NCI-H2227 treated with DMSO at 0.1 percent for 48 hours (cell line): ENCODE measurements at regions not wholly inside any gene's neighbourhood (a gene's known extent, or its start where the extent isn't known, plus 50 kb on each side); places are given as distances from the start of the nearest gene placed in this dataset.
"Not testable (repeated sequence)": the region's sequence is repeated elsewhere in the genome, so short reads cannot be mapped to it uniquely, and the experiment has no call there.

Source experiments
- DNase-seq: peaks from one replicate; lab custom pipeline; 2025; lab: John Stamatoyannopoulos, UW

DNA sequence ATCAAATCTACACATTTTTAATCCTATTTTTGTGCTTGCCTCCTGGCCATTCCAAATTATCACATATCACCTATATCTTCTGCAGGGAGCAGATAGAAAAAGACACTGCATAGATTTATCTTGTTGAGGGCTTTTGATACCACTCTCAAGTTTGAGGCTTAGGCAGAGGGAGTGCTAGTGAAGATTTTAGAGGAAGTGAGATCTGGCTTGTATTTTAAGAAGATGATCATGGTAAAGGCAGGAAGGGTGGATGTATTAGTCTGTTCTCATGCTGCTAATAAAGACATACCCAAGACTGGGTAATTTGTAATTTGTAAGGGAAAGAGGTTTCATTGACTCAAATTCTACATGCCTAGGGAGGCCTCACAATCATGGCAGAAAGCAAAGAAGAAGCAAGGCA, 220.9 kb upstream of the TUT7 start:
- no peak for DNase-seq

DNA sequence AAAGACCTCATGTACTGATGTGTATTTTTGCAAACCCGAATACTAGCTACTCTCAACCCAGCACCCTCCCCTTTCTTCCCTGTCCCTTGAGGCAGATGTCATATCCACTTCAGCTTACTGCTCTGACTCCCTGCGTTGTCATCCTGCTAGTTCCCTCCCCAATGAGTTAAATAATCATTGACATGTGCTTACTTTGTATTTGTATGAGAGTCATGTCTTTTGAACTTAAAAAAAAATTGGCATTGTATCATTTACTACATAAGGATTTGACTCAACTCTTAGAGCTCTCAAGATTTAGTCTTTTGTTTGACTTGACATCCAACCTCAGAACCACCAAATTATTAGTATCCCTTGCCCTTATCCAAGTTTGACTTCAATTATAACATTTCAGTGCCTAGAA, 219.7 kb upstream of the TUT7 start:
- DNase-seq: no peak

DNA sequence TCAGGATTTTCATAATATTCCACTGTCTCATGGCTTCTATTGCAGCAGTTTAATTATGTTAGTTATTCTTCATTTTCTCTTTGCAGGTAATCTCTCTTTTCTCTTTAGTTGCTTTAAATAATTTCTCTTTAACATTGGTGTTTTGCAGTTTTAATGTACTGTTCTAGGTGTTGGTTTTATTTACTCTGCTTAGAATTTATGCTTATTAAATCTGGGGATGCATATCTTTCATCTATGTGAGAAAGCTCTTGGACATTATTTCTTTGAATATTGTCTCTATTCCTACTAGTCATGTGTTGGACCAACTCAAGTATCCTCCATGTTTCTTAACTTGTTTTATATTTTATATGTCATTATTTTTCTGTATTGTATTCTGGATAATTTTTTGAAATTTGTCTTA, 218.7 kb upstream of the TUT7 start:
- no peak for DNase-seq

DNA sequence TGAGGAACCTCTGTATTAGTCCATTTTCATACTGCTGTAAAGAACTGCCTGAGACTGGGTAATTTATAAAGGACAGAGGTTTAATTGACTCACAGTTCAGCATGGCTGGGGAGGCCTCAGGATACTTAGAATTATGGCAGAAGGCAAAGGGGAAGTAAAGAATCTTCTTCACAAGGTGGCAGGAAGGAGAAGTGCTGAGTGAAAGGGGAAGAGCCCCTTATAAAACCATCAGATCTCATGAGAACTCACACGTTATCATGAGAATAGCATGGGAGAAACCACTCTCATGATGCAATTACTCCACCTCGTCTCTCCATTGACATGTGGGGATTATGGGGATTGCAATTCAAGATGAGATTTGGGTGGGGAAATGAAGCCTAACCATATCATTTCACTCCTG, 211.4 kb upstream of the TUT7 start:
- not testable (repeated sequence) for DNase-seq

DNA sequence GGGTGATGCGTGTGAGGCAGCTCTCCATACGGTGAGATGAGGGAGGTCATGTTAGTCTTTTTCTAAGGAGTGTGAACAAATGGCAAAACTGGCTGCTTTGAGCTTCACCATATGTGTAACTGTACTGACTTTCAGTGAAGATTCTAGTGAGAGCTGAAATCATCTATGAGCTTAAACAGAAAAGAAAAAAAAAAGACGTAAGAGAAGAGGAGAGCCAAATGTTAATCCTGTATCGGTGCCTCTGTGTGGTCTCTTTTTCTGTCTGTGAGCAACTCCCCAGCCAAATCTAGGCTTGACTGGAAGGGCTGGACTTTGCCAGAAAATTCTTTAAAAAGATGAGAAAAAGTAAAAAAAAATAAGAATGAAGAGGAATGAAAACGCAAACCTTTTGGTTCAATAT, 209.7 kb upstream of the TUT7 start:
- DNase-seq: no peak

DNA sequence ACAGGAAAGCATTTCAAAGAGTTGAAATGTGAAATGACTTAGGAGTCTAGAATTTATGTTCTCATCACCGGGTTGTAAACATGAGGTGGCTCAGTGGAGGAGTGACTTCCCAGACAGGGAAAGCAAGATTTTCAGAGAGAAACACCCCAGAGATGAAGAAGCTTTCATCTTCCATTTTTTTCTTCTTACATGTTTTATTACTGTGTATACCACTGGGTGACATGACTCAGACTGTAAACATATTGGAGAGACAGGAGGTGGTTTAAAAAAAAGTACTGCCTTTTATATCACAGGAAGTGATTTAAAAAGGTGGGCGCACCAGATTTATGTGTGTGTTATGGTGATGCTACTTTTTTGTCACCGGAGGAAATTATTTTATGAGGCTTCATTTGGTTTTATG, 209.1 kb upstream of the TUT7 start:
- DNase-seq: no peak

DNA sequence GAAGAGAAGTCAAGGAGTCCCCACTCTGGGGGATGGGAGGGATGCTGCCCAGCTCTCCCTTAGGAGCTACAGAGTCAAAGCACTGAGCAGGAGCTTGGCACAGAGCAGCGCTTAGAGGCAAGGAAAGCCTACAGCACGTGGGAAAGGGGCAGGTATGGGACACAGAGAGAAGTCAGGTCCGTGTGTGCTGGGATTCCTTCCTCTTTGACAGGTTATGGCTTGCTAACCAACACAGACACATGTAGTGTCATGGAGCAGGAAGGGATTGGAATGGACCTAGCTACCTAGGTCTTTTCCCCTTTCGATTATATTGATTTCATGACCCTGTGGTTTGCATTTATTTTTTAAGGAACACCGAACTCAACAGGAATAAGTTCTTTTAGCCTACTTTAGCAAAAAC, 208.5 kb upstream of the TUT7 start:
- DNase-seq: no peak

DNA sequence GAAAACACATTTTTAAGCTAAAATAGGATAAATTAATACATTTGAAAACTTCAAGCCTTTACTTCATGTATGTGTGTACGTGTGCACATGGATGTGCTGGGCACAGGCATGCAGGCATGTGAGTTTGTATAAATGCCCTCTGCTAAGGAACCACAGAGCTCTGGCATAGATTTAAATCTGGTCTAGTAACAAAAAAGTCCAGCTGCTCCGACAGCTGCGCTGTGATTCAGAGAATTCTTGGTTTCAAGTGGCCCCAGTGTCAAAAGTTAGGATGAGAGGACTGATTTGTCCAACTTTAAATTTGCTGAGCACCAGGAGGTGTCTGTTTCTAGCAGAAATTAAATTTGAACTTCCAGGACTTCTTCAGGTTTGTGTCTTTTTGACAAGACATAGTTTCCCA, 203.7 kb upstream of the TUT7 start:
- no peak for DNase-seq

DNA sequence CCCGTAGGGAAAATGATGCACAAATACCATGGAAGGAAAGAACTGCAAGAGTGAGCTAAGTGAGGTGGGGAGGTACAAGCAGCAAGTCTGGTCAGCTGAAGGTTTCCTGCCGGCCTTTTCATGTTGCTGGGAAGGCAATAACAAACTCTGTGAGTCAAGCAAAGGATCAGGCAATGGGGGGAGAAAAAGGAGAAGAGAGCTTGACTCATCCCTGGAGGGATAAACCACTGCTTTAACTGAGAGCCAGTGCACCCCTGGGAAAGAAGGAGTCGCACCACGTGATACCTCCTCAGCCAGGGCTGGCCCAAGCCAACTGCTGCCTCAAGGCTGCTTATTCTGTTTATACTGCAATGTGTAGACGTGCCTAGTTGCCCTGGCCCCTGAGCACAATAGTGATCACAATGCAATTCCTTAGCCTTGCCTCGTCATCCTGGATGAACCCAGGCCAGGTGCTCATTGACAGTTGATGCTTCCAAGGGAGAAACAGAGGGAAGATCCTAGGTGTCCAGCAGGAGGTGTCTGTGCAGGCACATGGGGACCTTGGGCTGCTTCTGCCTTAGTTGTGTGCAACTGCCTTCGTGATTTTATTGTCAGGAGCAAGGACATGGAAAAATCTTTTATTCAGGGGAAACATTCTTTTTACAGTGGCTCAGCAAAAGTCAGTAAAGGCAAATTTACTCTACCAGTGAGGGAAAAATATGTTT, 203.0 kb upstream of the TUT7 start:
- no peak for DNase-seq

DNA sequence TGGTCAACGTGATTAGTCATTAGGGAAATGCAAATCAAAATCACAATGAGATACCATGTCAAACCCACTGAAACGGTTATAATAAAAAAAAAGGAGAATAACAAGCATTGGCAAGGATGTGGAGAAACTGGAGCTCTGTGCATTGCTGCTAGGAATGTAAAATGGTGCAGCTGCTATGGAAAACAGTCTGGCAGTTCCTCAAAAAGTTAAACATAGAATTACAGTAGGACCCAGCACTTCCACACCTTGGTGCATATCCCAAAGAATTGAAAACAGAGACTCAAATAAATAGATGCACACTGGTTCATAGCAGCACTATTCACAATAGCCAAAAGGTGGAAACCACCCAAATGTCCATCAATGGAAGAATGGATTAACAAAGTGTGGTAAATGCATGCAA, 201.5 kb upstream of the TUT7 start:
- DNase-seq: no peak

DNA sequence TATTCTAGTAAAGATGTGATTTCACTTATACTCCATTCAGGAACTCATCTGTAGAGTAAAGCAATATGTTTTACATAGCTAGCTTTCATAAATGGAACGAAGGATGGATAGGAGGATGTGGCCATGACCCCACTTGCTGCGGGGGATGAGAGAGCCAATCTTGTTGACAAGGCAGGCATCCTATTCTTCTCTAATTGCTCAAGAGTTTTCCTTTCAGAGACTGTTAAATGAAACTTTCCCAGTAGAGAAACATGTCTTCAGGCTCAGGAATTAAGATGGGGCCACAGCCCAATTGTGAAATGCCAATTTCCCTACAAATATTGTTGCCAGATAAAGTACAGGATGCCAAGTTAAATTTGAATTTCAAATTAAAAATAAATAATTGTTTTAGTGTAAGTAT, 196.2 kb upstream of the TUT7 start:
- no peak for DNase-seq

DNA sequence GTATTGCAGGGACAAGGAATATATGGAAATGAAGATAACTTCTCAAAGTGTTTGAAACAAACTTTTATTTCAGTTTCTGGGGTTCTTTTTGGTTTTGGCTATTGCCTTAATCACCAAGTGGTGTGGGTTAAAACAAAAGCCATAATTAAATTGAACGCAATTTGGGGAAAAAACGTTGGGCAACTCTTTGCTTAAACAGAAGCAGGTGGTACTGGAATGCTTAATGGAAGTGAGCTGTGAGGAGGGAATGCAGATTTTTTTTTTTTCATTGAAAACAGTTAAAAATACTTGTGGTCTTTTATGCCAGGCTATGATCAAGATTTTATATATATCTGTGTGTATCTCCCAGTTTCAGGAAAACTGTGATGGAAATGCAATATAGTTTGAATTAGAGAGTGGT, 195.7 kb upstream of the TUT7 start:
- DNase-seq: no peak

DNA sequence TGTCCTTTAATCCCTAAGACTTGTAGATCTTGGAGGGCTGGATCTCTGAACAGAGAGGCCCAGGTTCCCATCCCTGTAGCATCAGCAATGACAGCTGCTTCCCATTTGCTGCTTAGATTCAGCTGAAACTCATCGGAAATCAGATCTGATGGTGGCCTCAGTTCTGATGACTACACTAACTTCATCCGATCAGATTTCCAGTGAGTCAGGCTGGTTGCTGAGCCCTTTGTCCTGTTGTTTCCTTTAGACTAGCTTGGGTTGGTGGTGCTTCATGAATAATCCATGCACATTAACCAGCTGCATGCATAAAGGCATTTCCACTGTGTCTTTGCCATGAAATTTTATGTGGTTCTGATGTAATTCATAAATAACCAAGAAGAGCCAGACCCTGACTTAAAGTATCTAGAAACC, 195.2 kb upstream of the TUT7 start:
- no peak for DNase-seq

DNA sequence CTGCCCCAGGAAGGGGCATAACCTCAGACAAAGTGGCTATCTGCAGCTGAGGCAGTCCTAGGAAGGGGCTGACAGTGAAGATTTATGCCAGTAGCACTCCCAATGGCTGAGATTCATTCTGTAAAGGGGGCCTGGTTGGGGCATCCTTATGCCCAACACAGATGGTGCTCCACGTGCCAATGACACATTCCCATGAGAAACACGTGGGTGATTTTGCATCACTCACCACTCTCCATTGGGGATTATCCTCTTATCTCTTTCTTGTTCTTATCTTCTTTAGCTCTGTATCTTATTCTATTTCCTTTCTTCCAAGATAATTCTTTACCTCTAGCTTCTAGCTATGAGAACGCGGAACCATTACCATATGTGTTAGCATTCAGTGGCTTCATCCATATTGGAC, 194.0 kb upstream of the TUT7 start:
- DNase-seq: no peak

DNA sequence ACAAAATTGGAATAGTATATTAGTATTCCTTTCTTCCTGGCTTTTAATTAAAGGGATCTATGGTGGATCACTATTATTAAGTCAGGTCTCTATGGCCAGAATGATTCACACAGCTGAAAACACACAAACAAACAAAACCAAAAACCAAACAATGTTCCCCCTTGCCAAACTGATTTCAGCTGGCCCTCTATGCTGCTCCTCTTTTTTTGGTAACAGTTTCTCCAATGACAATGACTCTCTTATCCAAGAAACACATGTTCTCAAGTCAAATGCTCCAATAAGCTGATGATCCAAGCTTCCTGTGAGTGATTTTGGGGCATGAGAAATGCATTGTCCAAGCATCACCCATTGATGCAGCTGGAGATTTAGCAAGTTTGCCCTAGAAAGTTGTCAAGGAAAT, 193.4 kb upstream of the TUT7 start:
- no peak for DNase-seq

DNA sequence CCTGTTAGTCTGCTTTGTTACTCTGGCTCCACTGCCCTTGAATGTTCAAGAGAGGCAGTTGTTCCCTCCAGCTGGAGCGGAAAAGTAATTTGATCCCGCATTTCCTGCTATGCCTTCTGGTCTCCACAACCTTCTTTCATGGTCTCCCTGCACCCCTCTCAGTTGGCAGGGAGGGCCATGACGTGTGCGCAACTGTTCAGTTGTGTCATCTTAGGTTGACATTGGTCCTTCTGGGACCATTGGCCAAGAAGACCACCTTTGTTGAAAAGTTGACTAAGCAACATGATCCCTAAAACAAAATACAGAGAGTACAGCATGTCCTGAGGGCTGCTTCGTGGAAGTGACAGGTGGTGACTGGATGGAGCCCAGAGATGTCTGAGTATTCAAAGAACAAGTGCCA, 192.5 kb upstream of the TUT7 start:
- no peak for DNase-seq

DNA sequence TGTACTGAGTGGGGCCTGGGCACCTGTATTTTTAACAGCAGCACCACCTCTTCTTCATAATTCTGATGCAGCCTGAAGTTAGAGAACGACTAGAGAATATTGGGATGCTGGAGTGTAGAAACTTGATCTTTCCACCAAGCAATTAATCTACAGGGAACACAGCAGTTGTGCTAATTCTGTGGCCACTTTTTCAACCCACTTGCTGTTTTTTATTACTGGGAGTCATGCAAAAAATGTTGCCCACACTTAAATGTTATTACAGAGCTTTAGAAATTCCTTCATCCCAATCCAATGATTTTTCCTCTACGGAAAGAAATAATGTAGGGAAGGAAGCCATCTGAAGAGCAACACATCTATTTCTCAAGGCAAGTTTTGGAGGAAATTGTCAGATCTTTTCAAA, 190.9 kb upstream of the TUT7 start:
- DNase-seq: no peak

DNA sequence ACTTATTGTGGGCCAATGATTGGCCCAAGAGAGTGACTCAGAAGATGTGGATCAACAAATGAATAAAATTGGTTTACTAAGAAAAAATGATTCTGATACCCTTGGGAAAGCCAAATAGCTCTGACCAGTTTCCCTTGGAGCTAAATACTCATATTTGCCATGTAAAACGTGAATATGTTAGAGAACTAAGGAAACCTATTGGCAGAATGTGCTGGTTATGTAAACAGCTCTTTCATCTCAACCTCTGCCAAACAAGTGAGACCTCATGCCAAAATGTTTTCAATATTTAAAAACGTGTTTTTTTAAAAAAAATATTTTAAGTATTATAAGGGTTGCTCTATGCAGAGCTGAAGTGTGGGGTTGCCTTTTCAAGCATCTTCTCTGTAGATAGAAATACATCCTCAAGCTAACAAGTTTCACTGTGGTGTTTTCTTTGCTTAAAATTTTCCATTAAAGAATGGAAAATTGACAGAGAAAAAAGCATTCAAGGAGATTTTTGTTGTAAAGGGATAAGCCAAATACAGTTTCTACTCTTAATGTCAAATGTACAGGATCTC, 186.9 kb upstream of the TUT7 start:
- no peak for DNase-seq

DNA sequence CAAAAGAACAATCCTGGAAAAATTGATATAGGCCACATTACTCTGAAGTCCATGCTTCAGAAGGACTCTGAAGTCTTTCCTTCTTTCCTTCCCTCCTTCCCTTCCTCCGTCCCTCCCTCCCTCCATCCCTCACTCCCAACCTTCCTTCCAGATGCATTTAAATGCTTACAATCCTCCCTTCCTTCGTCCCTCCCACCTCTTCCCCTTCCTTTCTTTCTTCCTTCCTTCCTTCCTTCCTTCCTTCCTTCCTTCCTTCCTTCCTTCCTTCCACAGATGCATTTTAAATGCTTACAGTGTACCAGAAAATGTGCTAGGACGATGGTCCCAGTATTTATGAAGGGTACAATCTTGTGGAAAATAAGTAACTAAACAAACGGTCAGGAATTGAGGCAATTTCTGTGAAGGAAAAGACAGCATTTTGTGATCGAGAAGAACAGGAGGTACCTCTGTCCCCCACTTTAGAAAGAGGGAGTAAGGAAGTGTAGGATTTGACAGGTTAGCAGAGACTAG, 181.3 kb upstream of the TUT7 start:
- DNase-seq: no peak

DNA sequence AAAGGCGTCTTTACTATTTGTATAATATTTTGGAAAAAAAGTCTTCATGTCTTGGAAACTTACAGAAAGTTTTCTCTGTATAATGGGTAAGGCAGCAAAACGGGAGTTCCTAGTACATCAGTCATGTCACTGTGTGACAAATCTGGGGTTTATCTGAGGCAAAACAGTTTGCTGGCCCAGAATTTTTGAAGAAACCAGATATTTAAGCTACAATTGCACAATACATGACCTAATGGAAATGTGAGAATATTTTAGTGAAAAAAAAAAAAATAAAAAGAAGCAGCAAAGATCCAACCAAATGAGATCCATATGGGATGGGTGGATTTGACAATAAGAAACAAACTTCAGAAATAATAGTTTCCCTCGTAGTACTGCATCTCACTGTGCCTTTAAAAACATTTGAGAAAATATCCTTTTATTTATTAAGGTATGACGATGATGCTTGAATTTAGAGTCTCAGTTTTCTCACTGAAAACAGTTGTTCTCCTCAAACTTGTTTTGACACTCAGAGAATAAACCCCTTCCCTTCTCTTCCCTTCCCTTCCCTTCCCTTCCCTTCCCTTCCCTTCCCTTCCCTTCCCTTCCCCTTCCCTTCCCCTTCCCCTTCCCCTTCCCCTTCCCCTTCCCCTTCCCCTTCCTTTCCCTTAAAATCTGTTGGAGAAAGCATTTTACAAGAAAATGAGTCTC, 180.5 kb upstream of the TUT7 start:
- DNase-seq: no peak

DNA sequence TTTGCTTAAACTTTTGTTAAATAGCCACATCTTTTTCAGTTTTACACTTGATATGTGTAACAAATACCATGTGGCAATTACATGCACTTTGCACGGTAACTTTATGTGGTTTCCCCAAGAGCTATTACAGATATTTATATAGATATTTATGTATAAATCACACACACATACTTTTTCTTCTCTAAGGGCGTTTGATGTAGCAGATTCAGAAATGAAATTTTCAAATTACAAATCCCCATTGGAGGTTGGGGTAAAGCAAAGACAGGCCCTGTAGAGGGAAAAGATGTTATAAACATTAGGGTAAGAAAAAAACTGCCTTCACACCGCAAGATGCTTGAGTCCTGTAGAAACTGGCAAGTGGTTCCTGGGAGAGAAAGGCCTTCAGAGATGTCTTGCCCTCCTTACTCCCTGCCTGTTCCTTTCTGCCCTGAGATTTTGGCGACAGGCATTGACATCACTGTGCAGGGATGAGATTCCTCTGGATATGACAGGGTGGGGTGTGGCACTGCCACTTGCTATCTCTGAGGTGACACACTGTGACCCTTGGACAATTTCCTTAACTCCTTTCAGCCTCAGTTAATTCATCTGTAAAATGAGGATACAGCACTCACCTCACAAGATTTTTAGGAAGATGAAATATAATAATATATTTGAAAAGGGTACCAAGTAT, 177.9 kb upstream of the TUT7 start:
- no peak for DNase-seq

DNA sequence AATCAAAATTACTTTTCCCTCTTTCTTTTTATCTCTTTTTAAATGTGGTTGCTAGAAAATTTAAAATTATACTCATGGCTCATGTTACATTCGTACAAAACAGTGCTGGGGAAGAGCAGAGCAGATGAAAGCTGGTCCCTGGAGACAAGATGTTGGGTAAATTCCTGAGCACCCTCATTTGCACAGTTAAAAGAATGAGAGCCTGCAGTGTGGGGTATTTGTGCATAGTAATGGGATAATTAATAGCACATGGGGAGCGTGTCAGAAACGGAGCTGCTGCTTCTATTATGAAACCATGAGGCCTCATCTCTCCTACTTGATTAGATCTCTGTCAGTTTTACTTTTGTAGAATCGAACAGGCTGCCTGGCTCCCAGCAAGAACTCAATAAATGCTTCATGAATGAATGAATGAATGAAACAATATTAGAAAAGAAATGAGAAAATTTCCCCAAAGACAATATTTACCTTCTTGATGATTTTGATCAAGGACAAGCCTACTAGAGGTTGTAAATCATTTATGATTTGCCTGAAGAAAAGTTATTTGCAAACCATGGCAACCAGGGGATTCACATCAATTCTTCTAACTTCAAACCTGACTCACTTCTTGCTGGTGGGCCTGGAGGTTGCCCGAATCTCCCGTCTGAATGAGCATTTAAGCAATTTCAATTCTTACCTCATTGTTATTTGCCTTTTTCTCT, 177.2 kb upstream of the TUT7 start:
- no peak for DNase-seq
